ENCODE measurements at regions not wholly inside any gene's neighbourhood (a gene's known extent, or its start where the extent isn't known, plus 50 kb on each side); places are given as distances from the start of the nearest gene placed in this dataset.
"Not testable (repeated sequence)": the region's sequence is repeated elsewhere in the genome, so short reads cannot be mapped to it uniquely, and the experiment has no call there.

DNA sequence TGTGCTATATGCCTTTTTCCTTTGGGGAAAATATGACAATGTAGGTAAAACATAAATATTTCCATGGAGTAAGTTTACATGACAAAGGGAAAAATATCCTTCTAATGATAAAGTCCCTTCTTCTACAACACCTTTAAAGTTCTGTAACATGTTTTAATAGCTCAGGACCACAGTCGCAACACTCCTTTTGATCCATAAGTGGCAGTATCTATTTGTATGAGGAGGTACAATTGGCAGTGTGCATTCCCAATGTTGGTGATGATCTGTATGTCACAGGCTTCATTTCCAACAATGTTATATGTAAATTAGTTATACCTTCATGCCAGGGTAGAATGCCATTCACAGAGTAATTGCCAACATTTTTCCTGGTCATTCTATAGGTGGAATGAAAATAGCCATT, 127.1 kb upstream of the CCNH start:
- H3K27me3 Mint-ChIP-seq (ENCODE audit: low read depth): no peaks in the 10 kb centered on the region
- H3K4me3 Mint-ChIP-seq: no peak overlapping the region
- no peak overlapping the region for H3K27ac Mint-ChIP-seq
- H3K4me1 Mint-ChIP-seq (ENCODE audit: low read depth): no peaks in the 10 kb centered on the region
- no peak for DNase-seq (ENCODE audit: low spot score)
- no peaks in the 10 kb centered on the region for H3K36me3 Mint-ChIP-seq (ENCODE audit: low read depth)
- no peaks in the 10 kb centered on the region for H3K9me3 Mint-ChIP-seq

DNA sequence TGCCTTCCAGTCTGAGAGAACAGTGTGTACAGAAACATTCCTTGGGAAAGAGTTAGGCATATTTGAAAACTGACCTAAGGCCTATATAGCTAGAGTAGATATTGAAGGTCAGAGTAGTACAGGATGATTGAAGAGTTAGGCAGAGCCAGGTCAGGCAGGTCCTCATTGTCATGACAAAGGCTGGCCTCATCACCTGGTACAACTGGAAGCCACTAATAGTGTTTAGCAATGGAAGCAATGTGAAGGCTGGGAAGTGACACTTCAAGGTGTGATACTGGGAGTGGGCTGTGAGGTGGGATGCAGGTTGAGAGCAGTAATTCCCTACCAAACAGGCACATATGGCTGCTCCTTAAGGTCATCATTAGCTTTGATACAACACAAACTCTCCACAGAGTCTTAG, 123.6 kb upstream of the CCNH start:
- H3K27me3 Mint-ChIP-seq (ENCODE audit: low read depth): no peaks in the 10 kb centered on the region
- no peaks in the 10 kb centered on the region for H3K36me3 Mint-ChIP-seq (ENCODE audit: low read depth)
- no peak for DNase-seq (ENCODE audit: low spot score)
- H3K27ac Mint-ChIP-seq: no peak overlapping the region
- H3K9me3 Mint-ChIP-seq: no peaks in the 10 kb centered on the region
- no peak overlapping the region for H3K4me3 Mint-ChIP-seq
- no peaks in the 10 kb centered on the region for H3K4me1 Mint-ChIP-seq (ENCODE audit: low read depth)

DNA sequence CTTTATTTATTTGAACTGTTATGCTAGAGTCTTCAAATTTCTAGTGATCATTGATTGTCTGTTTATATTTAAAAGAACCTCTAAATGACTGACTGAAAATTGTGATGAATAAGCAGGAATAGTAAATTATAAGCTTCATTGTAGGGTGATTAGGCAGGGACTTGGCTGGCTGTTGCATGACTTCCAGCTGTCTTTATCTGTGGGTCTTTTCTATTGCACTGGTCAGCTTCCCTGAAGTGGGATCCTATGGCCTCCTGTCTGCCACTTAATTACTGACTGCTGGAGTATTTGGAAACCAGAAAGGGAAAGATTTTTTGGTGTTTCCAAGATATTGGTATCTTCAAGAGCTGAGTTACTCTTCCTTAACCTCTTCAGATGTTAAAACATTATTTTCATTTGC, 123.0 kb upstream of the CCNH start:
- no peaks in the 10 kb centered on the region for H3K27me3 Mint-ChIP-seq (ENCODE audit: low read depth)
- H3K27ac Mint-ChIP-seq: no peak overlapping the region
- no peak overlapping the region for H3K4me3 Mint-ChIP-seq

GRCh38 chr5:87529486-87530076, 116.9 kb upstream of the CCNH start:
- Mint-ChIP-seq H3K9me3 (no peaks in the 10 kb centered on the region), H3K4me1 (ENCODE audit: low read depth) (no peaks in the 10 kb centered on the region), H3K27me3 (ENCODE audit: low read depth) (no peaks in the 10 kb centered on the region), H3K36me3 (ENCODE audit: low read depth) (no peaks in the 10 kb centered on the region), H3K4me3 (no peak overlapping the region), H3K27ac (no peak overlapping the region)
- no peak for DNase-seq (ENCODE audit: low spot score)

More for the DNA sequence above, 123.0 kb upstream of the CCNH start:
- Mint-ChIP-seq H3K36me3 (ENCODE audit: low read depth) (no peaks in the 10 kb centered on the region), H3K9me3 (no peaks in the 10 kb centered on the region), H3K4me1 (ENCODE audit: low read depth) (no peaks in the 10 kb centered on the region)
- no peak for DNase-seq (ENCODE audit: low spot score)

DNA sequence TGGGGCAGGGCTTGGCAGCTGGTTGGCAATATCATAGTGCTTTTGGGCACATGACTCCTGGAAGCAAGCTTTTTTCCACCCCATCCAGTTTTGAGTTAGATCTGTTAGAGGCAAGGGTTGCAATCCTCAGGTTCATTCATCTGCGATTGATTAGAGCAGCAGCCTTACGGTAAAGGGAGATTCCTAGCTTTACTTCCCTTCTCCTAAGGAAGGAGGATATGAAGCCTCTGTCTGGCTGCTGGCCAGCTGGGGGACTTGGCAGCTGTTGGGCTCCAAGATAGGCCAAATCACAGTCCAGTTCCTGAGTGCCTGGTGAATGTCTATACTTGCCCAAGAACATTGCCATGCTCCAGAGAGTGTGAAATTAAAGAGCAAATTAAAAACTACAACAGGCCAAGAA, 113.4 kb upstream of the CCNH start:
- no peaks in the 10 kb centered on the region for H3K9me3 Mint-ChIP-seq
- no peak overlapping the region for H3K27ac Mint-ChIP-seq
- no peaks in the 10 kb centered on the region for H3K27me3 Mint-ChIP-seq (ENCODE audit: low read depth)
- H3K4me1 Mint-ChIP-seq (ENCODE audit: low read depth): no peaks in the 10 kb centered on the region
- no peak for DNase-seq (ENCODE audit: low spot score)
- no peaks in the 10 kb centered on the region for H3K36me3 Mint-ChIP-seq (ENCODE audit: low read depth)
- no peak overlapping the region for H3K4me3 Mint-ChIP-seq

- Mint-ChIP-seq H3K27ac (no peak overlapping the region), H3K4me3 (no peak overlapping the region), H3K36me3 (ENCODE audit: low read depth) (no peaks in the 10 kb centered on the region), H3K4me1 (ENCODE audit: low read depth) (no peaks in the 10 kb centered on the region), H3K27me3 (ENCODE audit: low read depth) (no peaks in the 10 kb centered on the region), H3K9me3 (no peaks in the 10 kb centered on the region)
- no peak for DNase-seq (ENCODE audit: low spot score)
These were observed 111.5 kb upstream of the CCNH start for GRCh38 chr5:87524217-87524616.

- not testable (repeated sequence) for H3K4me1 Mint-ChIP-seq (ENCODE audit: low read depth); H3K9me3 Mint-ChIP-seq; H3K27me3 Mint-ChIP-seq (ENCODE audit: low read depth); H3K4me3 Mint-ChIP-seq; H3K36me3 Mint-ChIP-seq (ENCODE audit: low read depth); H3K27ac Mint-ChIP-seq; DNase-seq (ENCODE audit: low spot score)
These were observed 99.0 kb upstream of the CCNH start for GRCh38 chr5:87511778-87512177.

- DNase-seq (ENCODE audit: low spot score): no peak
- Mint-ChIP-seq H3K36me3 (ENCODE audit: low read depth) (no peaks in the 10 kb centered on the region), H3K27ac (no peak overlapping the region), H3K4me1 (ENCODE audit: low read depth) (no peaks in the 10 kb centered on the region), H3K9me3 (no peaks in the 10 kb centered on the region), H3K27me3 (ENCODE audit: low read depth) (no peaks in the 10 kb centered on the region), H3K4me3 (no peak overlapping the region)
These were observed 90.3 kb upstream of the CCNH start for GRCh38 chr5:87503004-87503403.

- Mint-ChIP-seq H3K4me1 (ENCODE audit: low read depth) (no peaks in the 10 kb centered on the region), H3K27me3 (ENCODE audit: low read depth) (no peaks in the 10 kb centered on the region), H3K4me3 (no peak overlapping the region), H3K27ac (no peak overlapping the region), H3K36me3 (ENCODE audit: low read depth) (no peaks in the 10 kb centered on the region), H3K9me3 (no peaks in the 10 kb centered on the region)
- no peak for DNase-seq (ENCODE audit: low spot score)
These were observed 87.0 kb upstream of the CCNH start for GRCh38 chr5:87499478-87500410.

All from T-helper 2 cell treated with Interferon-gamma antibody and Interleukin-4, amounts not matched to agents 5 μg/mL and 100 μg/mL, for 36 hours (primary cell).